ENCODE measurements at regions not wholly inside any gene's neighbourhood (a gene's known extent, or its start where the extent isn't known, plus 50 kb on each side); places are given as distances from the start of the nearest gene placed in this dataset.

- no peak for DNase-seq (ENCODE audit: low spot score)
These were observed 149.7 kb upstream of the FRMD4B start for GRCh38 chr3:69535613-69536012.

- no peak for DNase-seq (ENCODE audit: low spot score)
These were observed 146.8 kb upstream of the FRMD4B start for GRCh38 chr3:69532547-69533224.

- no peak for DNase-seq (ENCODE audit: low spot score)
These were observed 146.0 kb upstream of the FRMD4B start for GRCh38 chr3:69531576-69532546.

GRCh38 chr3:69530554-69530953 lies 144.7 kb upstream of the FRMD4B start:
- no peak for DNase-seq (ENCODE audit: low spot score)

- no peak for DNase-seq (ENCODE audit: low spot score)
These were observed 141.6 kb upstream of the FRMD4B start for GRCh38 chr3:69527498-69527897.

- DNase-seq (ENCODE audit: low spot score): no peak
These were observed 138.9 kb upstream of the FRMD4B start for GRCh38 chr3:69524816-69525215.

- DNase-seq (ENCODE audit: low spot score): no peak
These were observed 135.4 kb upstream of the FRMD4B start for GRCh38 chr3:69521286-69521685.

GRCh38 chr3:69511361-69511760 lies 125.5 kb upstream of the FRMD4B start:
- DNase-seq (ENCODE audit: low spot score): no peak

GRCh38 chr3:69510481-69511030 lies 124.7 kb upstream of the FRMD4B start:
- DNase-seq (ENCODE audit: low spot score): no peak

- DNase-seq (ENCODE audit: low spot score): no peak
These were observed 123.4 kb upstream of the FRMD4B start for GRCh38 chr3:69509288-69509687.

- DNase-seq (ENCODE audit: low spot score): no peak
These were observed 120.0 kb upstream of the FRMD4B start for GRCh38 chr3:69505770-69506407.

- no peak for DNase-seq (ENCODE audit: low spot score)
These were observed 118.3 kb upstream of the FRMD4B start for GRCh38 chr3:69504232-69504631.

GRCh38 chr3:69500604-69501003 lies 114.7 kb upstream of the FRMD4B start:
- DNase-seq (ENCODE audit: low spot score): no peak

GRCh38 chr3:69499899-69500421 lies 114.1 kb upstream of the FRMD4B start:
- DNase-seq (ENCODE audit: low spot score): no peak

GRCh38 chr3:69499422-69499821 lies 113.5 kb upstream of the FRMD4B start:
- no peak for DNase-seq (ENCODE audit: low spot score)

GRCh38 chr3:69496856-69497255 lies 111.0 kb upstream of the FRMD4B start:
- DNase-seq (ENCODE audit: low spot score): no peak

- no peak for DNase-seq (ENCODE audit: low spot score)
These were observed 108.3 kb upstream of the FRMD4B start for GRCh38 chr3:69494185-69494584.

- DNase-seq (ENCODE audit: low spot score): no peak
These were observed 107.3 kb upstream of the FRMD4B start for GRCh38 chr3:69493157-69493556.

GRCh38 chr3:69491975-69492374 lies 106.1 kb upstream of the FRMD4B start:
- no peak for DNase-seq (ENCODE audit: low spot score)

- DNase-seq (ENCODE audit: low spot score): no peak
These were observed 105.1 kb upstream of the FRMD4B start for GRCh38 chr3:69490971-69491370.

GRCh38 chr3:69490235-69490634 lies 104.3 kb upstream of the FRMD4B start:
- DNase-seq (ENCODE audit: low spot score): no peak

GRCh38 chr3:69488026-69488425 lies 102.1 kb upstream of the FRMD4B start:
- no peak for DNase-seq (ENCODE audit: low spot score)
